Stimulated activated CD8-positive, alpha-beta memory T cell treated with anti-CD3 and anti-CD28 coated beads, Interleukin-12 subunit alpha, Interleukin-12 subunit beta, amount 100 ng/mL, for 4 hours (primary cell): ENCODE measurements at regions not wholly inside any gene's neighbourhood (a gene's known extent, or its start where the extent isn't known, plus 50 kb on each side); places are given as distances from the start of the nearest gene placed in this dataset.

ENCODE experiments used
- DNase-seq: peaks from one replicate; pipeline ENCODE4 v3.0.0-alpha.2; 2020; ENCODE audit warnings: low read depth

GRCh38 chr2:41934329-41934958 is 113.4 kb upstream of the PKDCC start:
- no peak for DNase-seq

GRCh38 chr2:41935002-41935401 is 112.8 kb upstream of the PKDCC start:
- no peak for DNase-seq

DNA sequence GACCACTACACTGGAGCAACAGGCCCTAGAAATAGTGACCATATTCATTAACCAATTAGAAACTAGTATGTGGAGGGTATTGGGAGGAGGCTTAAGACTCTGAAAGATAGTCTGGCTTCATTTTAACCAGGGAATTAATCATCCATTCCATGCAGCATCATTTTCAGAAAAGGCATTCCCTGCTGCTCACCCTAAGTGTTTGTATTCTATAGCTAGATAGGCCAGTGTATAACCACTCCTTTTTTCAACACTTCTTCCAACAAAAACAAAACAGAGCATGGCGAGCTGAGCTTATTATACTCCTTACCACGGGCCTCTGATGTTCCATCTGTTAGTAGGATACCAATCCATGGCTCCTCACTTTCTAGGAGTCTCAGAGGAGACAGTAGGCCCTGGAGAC is 112.0 kb upstream of the PKDCC start:
- DNase-seq, result no peak

DNA sequence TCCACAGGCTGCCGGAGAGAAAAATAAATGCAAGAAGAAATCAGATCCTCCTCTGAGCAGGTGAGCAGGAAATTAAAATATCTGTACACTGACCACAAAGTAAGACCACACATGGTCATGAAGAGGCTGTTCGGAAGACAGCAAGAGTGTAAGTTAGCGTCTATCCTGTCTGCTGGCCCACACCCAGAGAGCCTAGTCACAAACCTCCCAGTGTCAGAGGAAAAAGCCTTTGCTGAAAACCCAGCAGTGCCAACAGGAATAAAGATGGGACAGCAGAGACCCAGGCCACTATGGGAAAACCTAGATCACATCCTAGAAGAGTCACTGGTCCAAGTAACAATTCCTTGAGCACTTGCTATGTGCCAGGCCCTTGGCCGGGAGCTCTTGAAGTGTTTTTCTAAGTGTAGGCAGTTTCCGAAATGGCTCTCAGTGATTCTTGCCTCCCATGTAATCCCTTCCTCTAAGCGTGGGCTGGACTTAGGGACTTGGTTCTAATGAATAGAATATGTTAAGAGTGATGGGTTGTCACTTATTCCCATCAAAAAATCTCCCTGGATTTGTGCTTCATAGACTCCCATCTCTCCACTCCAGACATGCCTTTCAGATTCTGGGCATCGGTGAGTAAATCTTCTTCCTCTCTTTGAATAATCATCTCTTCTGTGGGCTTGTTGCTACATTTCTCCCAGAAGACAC is 110.9 kb upstream of the PKDCC start:
- DNase-seq, result no peak

- no peak for DNase-seq
Observed at GRCh38 chr2:41937464-41937906, 110.3 kb upstream of the PKDCC start.

DNA sequence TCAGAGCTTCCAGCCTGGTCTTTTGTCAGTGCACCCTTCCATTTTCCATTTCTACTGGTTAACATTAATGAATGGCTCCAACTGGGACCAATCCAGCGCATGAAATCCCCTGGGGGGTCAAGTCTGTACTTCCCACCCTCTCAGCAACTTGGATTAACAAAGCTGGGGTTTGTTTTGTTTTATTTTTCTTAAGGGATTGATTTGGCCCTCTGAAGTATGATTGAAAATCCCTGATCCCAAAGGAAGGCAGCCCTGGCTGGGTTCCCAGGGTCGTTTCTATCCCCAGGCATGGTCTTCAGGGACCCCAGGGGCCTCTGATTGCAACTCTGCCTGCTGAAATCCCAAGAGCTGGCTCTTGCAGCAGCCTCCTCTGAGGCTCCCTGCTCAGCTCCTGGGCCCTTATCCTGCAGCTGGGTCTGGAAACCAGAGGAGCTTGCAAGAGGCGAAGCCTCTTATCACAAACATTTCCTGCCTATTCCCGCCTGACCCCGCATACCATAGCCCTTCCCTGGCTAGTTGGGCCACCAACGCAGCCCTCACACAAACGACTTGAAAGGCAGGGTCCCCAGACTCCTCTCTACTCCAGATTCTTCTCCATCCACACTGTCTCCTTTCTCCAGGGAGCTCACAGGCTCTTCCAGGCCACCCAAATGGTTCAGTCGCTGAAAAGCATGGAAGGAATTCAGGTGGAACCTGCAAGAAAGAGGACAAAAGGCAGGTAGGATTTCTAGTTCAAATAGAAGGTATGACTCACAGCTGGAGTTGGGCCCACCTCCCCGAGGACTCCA is 109.7 kb upstream of the PKDCC start:
- DNase-seq, result no peak

GRCh38 chr2:41940060-41940744 is 107.6 kb upstream of the PKDCC start:
- no peak for DNase-seq

GRCh38 chr2:41940745-41941063 is 107.1 kb upstream of the PKDCC start:
- no peak for DNase-seq

GRCh38 chr2:41941831-41942230 is 106.0 kb upstream of the PKDCC start:
- DNase-seq, result no peak

DNA sequence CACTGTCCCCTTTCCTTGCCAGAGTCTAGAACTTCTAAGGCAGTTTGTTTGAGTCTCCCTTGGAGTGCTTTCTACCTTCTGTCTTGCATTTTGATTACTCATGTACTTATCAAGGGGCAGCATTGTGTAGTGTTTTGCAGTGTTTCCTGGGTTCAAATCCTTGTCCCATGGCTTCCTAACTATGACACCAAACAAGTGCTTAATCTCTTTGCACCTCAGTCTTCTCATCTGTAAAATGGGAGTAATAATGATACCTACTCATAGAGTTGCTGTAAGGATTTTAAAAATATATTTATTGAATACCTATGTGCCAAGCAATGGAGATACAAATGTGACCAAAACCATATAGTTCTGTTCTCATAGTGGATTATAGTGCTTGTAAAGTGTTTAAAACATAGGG is 105.5 kb upstream of the PKDCC start:
- no peak for DNase-seq

- DNase-seq, result no peak
Observed at GRCh38 chr2:41943159-41943558, 104.7 kb upstream of the PKDCC start.

DNA sequence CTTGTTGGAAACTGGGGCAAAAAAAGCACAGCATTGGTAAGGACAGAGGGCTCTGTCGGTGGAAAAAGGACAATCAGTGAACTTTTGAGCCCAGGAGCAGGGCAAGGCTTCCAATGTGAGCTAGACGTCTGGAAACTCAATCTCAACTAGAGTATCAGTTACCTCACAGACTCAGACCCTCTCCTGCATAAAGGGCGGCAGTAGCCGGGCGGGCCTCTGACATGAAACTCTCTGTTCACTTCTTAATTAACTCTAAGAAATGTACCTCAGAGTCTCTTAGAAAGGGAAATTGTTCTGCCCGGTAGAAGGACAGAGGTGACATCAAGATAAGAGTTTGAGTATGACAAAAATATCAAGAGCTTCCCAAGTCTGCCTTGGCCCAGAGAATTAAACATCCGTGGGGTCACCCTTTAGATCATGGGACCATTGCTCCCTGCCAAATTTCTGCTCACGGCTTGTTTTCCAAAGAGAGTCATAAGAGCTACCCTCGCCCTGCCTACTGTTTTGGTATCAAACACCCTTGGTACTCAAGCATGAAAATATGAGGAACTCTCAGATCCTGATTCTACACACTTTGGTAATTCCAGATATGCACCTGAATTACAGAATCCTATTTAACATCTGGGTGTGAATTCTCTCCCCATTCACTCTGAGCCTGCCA is 103.5 kb upstream of the PKDCC start:
- no peak for DNase-seq

DNA sequence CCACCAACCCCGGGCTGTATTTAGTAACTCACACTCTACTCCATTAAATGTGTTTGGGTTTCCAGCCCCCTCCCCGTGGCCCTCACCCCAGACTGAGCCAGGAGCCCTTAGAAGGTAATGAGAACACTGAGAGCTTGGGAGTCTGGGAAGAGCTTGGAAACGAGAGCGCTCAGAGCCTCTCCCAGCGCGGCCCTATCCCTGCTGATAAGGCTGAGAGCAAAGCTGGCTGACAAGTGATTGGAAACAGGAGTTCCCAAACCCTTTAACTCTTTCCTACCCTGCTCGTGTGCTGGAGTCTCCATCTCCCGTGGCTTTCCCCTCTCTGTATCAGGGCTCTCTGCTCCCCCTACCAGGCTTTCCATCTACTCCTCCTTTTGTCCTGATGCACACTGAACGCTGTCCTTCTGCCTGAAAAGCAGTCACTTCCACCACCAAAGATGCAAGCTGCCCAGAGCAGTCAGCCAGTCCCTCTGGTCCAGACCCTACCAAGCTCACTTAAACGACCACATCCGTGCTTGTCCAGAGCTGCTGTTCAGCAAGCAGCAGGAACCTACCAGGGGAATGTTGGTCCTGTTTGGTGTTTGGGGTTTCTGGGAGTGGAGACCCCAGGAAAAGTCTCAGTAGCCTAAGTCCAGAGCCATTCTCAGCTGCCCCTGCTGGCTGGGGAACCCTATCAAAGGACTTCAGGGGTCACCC is 100.0 kb upstream of the PKDCC start:
- DNase-seq, result no peak

- DNase-seq, result no peak
Observed at GRCh38 chr2:41948397-41948763, 99.4 kb upstream of the PKDCC start.

DNA sequence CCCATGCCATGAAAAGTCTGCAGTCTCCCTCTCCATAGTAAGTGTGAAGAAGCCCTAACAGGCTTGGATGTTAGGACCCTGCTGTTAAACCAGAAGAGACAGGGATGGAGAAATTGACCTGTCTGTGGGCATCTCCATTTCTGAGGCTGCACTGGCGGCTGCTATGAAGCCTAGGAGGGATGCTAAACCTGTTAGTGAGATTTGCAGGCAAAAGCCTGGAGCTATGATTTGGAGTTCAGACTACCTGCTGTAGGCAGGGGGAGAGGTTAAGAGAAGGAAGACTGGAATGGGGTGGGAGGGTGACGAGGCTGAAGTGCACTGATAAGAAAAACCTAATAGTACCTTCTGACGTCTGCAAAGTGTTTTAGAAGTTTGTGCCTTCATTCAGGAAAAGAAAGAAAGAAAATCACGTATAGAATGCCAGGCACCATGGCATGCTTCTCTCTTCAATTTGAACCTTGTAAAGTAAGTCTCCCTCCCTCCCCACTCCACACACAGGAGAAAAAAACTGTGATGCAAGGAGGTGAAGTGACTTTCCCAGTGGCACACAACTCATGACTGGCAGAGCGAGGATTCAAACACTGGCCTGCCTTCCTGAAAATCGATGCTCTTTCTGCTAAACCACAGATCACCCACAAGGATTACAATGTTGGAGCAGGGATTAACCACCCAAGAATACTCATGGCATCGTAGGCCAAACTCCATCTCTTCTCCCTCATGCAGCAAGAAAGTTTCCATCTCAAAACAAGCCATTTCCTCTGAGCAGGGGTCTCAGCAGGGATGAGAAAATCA is 98.5 kb upstream of the PKDCC start:
- DNase-seq, result no peak

DNA sequence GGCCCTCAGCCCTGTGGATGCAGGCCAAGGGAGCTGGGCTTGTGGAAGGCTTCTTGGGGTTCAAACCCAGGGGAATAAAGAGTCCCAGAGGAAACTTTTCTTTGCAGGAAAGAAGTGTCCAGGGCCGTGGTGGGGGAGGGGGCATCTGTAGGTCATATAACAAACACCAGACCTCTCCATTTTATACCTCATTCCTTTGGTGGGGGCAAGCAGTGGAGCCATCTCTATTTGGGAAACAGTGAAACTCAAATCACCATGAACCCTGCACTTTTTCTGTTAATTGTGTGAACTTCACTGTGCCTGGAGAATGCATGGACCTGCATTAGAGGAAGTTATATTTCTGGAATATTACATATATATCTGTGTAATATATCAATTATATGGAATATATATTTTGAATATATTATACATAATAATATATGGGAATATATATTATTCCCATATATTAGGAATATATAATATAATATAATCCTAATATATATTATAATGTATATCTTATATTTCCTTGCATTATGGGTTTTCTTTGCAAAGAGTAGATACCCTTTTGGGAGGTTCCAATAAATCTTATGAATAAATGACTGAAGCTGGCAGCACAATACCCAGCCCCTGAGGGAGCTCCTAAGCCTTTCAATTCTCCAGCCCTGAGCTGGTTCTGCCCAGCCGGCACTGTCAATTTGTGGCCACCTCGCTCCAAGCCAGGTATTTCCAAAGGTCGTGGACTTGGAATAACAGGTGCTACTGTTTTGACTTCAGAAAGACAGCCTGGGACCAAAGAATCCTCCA is 97.7 kb upstream of the PKDCC start:
- no peak for DNase-seq

- no peak for DNase-seq
Observed at GRCh38 chr2:41950666-41950960, 97.2 kb upstream of the PKDCC start.

DNA sequence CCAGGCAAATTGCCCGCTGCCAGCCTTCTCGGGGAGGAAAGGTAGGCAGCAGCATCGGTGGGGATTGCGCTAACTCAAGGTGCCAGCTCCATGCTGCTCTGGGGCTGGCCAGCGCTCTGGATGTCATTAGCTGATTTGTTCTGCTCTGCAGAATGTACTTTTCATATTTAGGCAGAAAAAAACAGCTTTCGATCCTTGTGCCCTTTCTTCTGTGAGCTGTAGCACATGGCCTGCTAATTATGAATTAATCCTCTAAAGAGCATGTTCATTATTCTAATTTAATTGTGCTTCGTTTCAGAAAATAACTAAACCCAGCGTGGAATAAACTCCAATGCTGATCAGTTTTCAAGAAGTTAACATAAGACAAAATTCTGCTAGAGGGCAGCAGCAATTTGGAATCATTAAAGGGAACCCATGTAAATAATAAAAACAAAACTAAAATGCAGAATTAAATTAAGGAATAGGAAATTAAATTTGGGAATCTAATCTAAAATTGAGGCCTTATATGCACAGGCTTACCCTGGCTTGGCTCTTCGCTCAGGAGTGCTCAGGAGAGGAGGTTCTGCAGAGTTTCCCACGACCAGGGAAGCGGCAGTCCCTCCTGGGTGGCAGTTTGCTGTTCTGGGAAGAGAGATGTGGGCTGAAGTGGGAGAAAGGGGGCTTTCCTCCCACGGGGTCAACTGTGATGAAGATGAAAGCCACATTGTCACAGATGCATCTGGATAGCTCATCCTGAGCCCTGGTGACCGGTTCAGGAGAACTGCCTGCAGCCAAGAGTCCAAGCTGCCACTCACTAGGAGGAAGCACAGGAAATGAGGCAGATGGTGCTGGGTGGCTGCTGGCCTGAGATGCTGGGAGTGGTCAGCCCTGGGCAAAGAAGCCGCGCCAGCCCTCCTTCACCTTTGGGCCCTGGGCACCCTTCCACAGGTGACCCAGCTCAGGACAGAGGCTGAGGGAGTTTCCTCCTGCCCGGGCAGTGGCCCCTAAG is 93.2 kb upstream of the PKDCC start:
- no peak for DNase-seq
